DMS 273 (cell line): ENCODE measurements at regions not wholly inside any gene's neighbourhood (a gene's known extent, or its start where the extent isn't known, plus 50 kb on each side); places are given as distances from the start of the nearest gene placed in this dataset.

Experiments
- DNase-seq: peaks from one replicate; lab custom pipeline; 2025; ENCODE audit not compliant: unreplicated experiment; lab: John Stamatoyannopoulos, UW

- DNase-seq, result no peak
Observed at GRCh38 chr11:70833011-70833410, 419.4 kb downstream of the SHANK2 start.

GRCh38 chr11:70833554-70833953 is 418.8 kb downstream of the SHANK2 start:
- no peak for DNase-seq

- no peak for DNase-seq
Observed at GRCh38 chr11:70834277-70834940, 418.0 kb downstream of the SHANK2 start.

GRCh38 chr11:70834984-70835560 is 417.3 kb downstream of the SHANK2 start:
- no peak for DNase-seq

GRCh38 chr11:70836071-70836470 is 416.3 kb downstream of the SHANK2 start:
- DNase-seq, result no peak

DNA sequence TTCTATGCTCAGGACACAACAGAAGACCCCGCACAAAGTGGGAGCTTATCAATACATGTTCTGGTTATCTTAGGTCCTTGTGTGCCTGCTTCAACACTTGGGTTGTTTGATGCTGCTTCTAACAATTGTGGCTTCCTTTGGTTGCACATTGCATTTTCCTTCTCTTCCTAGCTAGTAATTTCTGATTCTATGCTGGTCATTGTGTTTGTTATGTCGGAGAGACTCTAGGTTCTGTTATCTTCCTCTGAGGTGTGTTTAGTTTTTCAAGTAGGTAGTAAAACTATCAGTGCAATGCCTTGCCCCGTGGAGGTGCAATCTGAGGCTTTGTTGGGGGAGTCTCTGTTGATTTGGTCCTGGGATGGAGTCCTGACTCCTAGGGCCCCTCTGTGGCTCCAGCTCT is 414.2 kb downstream of the SHANK2 start:
- no peak for DNase-seq

DNA sequence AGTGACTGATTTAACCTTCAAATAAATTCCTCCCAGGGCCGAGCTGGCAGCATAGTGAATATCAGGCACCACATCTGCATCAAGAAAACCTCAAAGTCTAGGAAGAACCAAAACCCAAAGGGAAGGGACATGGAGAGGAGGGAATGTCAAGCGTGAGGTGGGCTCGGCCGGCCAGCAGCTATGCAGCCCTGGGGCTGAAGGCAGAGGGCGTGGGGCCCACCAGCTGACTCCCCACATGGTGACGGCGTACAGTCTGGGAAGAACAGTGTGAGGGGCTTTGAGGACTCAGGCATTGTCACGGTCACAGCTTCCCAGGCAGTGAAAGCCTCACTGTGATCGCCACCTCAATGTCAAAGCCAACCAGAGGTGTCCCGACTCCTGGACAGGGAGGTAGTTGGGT is 412.5 kb downstream of the SHANK2 start:
- DNase-seq, result no peak

DNA sequence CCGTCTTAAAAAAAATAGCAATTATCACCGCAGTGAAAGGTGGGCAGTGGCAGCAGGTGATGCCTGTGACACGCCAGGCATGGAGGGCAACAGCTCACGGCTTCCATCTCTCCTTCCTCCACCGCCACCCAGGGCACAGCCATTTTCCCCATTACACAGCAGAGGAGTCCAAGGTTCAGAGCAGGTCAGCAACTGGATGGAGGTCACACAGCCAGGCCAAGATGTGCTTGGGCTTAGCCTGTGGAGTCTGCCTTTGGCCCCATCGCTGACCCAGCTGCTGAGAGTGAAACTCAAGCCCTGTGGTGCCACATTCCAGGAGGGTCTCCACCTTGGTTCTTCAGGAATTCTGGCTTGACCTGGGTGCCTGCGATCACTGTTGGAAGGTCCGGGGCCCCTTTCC is 411.1 kb downstream of the SHANK2 start:
- no peak for DNase-seq

GRCh38 chr11:70842256-70842655 is 410.1 kb downstream of the SHANK2 start:
- DNase-seq, result no peak

DNA sequence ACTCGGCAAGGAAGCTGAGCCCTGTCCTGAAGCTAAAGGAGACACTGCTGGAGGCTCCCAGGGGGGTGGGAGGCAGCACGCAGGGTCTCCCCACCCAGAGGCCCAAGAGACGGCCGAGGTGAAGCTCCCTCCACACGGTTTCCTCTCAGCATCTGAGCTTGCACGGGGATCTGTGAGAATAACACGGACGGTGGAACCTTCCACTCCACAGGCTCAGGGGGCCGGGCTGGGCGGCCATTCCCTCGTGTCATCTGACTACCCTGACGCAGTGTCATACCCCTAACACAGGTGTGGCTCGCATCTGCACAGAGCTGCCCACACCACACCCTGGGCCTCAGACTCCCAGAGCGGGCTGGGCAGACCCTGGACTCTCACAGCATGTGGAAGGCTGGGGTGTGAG is 409.7 kb downstream of the SHANK2 start:
- no peak for DNase-seq

GRCh38 chr11:70843906-70844305 is 408.5 kb downstream of the SHANK2 start:
- DNase-seq, result no peak

DNA sequence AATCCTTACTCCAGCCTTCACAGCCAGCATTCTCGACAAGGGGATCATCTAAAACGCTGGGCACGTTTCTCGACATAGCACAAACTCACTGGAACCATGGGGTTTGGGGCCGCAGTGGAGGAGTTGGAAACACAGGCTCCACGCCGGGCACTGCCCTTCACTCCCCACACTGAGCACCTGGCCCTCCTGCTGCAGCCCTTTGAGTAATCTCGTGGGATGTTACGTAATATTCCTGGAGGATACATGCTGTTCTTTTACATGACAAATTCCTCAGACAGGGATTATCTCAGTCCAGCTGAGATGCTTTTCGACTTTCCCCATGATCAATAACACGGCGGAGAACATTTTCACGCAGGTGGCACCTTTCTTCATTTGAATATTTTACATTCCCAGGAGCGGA is 408.0 kb downstream of the SHANK2 start:
- DNase-seq, result no peak

DNA sequence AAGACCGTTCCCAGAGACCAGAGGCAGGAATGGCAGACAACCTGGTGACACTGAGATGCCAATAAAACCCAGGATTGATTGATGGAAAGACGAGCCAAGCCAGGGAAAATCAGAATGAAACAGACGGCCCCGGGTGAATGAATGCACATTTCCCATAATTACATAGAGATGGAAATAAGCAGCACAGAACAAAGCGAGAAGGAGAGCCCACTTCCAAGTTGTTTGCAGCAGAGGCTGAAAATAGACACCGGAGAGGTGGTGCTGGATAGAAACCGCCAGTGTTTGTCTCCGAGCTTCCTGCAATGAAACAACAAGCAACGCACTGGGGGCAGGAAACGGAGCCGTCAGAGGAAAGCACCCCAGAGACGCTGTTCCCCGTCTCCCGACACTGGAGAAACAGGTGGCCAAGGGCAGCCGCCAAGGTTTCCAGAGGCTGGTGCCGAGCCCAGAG is 406.8 kb downstream of the SHANK2 start:
- no peak for DNase-seq

- no peak for DNase-seq
Observed at GRCh38 chr11:70846781-70847655, 405.4 kb downstream of the SHANK2 start.

DNA sequence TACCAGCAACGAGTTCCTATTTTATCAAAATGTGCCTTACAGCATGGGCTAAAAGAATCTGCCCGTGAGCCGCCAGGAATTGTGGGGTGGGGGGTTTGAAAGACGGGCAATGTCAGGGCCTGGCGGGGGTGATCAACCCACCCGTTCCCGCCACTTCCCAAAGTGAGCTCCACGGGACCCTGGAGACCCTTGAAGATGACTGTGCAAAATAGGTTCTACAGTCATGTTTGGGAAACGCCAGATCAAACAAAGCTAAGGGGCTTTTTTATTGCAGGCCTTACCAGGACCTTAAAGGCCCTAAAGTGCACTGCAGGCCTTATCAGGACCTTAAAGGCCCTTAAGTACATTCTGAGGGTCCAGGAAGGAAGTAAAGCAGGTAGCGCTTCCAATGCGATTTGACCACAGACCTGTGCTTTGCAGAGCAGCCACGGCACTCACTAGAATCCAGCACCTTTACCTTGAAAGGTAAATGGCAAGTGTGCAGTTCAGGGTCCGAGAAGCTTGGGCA is 404.1 kb downstream of the SHANK2 start:
- no peak for DNase-seq

- DNase-seq, result no peak
Observed at GRCh38 chr11:70849031-70849430, 403.3 kb downstream of the SHANK2 start.

DNA sequence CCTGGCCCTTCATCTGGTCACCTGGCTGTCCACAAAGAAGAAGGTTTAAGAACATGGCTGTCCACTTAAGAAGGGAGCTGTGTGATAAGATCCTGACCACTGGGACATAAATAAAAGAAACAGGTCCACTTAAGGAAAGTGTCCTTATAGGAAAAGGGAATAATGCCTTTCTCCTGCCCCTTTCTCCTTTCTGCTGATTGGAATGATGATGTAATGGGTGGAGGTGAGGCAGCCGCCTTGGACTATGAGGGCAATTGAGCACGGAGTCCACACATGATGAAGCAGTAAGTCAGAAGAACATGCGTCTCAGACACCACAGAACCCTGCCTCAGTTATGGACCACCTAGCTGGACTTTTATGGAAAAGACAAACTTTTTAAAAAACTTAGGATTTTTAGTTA is 401.1 kb downstream of the SHANK2 start:
- DNase-seq, result no peak

- no peak for DNase-seq
Observed at GRCh38 chr11:70851907-70852306, 400.5 kb downstream of the SHANK2 start.

DNA sequence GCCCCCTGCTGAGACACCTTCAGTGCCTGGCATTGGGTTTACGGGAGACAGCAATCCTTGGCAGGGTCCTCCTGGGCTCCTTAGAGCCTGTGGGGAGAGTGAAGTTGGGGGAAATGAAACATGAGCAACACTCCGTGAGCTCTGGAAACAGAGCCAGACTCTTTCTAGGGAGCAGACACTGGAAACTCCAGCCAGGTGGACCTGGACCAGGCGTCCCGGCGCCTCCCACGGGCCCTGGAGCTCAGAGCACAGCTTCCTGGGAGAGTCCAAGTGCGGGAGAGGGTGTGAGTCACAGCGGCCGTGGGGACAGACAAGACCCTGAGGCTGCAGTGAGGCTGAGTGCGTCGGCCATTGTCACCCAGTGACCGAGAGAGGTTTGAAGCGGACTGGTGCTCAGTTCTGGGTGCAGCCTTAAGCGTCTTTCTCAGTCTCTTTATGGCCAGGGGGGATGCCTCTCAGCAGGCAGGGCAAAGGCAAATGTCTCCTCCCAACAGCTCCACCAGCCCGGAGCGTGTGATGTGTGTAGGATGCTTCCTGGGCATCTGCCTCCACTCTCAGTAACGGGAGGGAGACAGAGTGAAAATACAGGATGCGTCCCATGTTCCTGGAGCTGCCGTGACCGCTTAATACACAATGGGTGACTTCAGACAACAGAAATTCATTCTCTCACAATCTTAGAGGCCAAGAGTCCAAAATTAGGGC is 399.2 kb downstream of the SHANK2 start:
- no peak for DNase-seq

DNA sequence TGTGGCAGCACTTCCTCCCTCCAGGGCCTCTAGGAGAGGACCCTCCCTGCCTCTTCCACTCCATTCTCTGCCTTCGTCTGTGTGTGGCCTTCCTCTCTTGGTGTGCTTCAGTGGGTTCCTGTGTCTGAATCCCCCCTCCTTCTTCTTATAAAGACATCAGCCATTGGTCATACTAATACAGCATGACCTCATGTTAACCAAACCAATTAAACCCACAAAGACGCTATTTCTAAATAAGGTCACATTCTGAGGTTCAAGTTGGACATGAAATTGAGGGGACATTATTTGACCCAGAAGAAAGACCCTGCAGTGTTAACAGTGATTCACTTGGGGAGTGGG is 398.6 kb downstream of the SHANK2 start:
- no peak for DNase-seq

DNA sequence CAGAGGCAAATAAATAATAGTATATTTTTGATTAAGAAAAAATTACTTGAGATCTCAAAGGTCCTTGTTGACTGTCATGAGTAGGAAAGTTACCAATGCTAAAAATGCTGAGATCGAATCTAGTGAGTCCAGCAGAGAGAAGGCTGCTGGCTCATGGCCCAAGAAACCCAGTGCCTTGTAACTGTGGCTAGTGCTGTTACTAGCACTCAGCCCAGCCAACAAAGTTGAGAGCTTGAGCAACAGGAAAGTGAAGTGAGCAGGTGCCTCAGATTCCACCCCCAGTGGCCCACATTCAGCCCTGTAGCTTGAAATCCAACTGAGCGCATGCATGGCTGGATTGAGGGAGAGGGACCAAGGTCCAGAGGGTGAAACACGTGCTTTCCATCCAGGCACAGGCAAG is 398.2 kb downstream of the SHANK2 start:
- DNase-seq, result no peak
